Neural progenitor cell (in vitro differentiated cells): ENCODE measurements at regions not wholly inside any gene's neighbourhood (a gene's known extent, or its start where the extent isn't known, plus 50 kb on each side); places are given as distances from the start of the nearest gene placed in this dataset.
A peak's percentile ranks its signal among the peaks of the same experiment; 100 is the strongest.

Experiments used
- DNase-seq: peaks from one replicate; pipeline ENCODE4 v3.0.0-alpha.2; 2016; ENCODE audit warnings: low spot score
- H2AFZ ChIP-seq: fragments of 200-600 bp; sonication (generic); replicated peaks from 2 replicates; pipeline ENCODE4 v1.6.1; 2016; ENCODE audit warnings: antibody characterized with exemption
- H3F3A ChIP-seq: fragments of 200-600 bp; sonication (generic); 2 replicates; pipeline ENCODE4 v1.6.1; 2016; ENCODE audit warnings: antibody characterized with exemption, low read depth
- H3K27ac ChIP-seq: fragments of 200-600 bp; sonication (generic); 2 replicates; pipeline ENCODE4 v1.5.1; 2016; ENCODE audit warnings: mild to moderate bottlenecking
- H3K27me3 ChIP-seq: fragments of 200-600 bp; sonication (generic); 2 replicates; pipeline ENCODE4 v1.6.1; 2016; ENCODE audit warnings: mild to moderate bottlenecking, moderate library complexity
- H3K36me3 ChIP-seq: fragments of 200-600 bp; sonication (generic); 2 replicates; pipeline ENCODE4 v1.5.1; 2016
- H3K4me1 ChIP-seq: fragments of 200-600 bp; sonication (generic); 2 replicates; pipeline ENCODE4 v1.6.1; 2016; ENCODE audit warnings: mixed run types
- H3K4me2 ChIP-seq: fragments of 200-600 bp; sonication (generic); 2 replicates; pipeline ENCODE4 v1.6.1; 2016
- H3K4me3 ChIP-seq: fragments of 200-600 bp; sonication (generic); 2 replicates; pipeline ENCODE4 v1.5.1; 2016
- H3K79me2 ChIP-seq: fragments of 200-600 bp; sonication (generic); 2 replicates; pipeline ENCODE4 v1.6.1; 2016; ENCODE audit warnings: low read depth
- H3K9ac ChIP-seq: fragments of 200-600 bp; sonication (generic); 2 replicates; pipeline ENCODE4 v1.6.1; 2016
- H3K9me3 ChIP-seq: fragments of 200-600 bp; sonication (generic); 2 replicates; pipeline ENCODE4 v1.5.1; 2016; ENCODE audit warnings: low read depth
- H4K20me1 ChIP-seq: fragments of 200-600 bp; sonication (generic); 2 replicates; pipeline ENCODE4 v1.6.1; 2016; ENCODE audit warnings: low read depth
- H3K27ac Mint-ChIP-seq: 3 replicates; pipeline ENCODE4 v1.8.0; 2021; ENCODE audit warnings: mixed read lengths
- H3K27me3 Mint-ChIP-seq: 2 replicates; pipeline ENCODE4 v1.8.0; 2022; ENCODE audit warnings: low read depth, mild to moderate bottlenecking, inconsistent platforms, moderate library complexity, mixed read lengths; ENCODE audit not compliant: insufficient read depth
- H3K36me3 Mint-ChIP-seq: 3 replicates; pipeline ENCODE4 v1.8.0; 2021; ENCODE audit warnings: mixed read lengths
- H3K4me1 Mint-ChIP-seq: 3 replicates; pipeline ENCODE4 v1.8.0; 2021; ENCODE audit warnings: mixed read lengths
- H3K4me3 Mint-ChIP-seq: 3 replicates; pipeline ENCODE4 v1.8.0; 2021; ENCODE audit warnings: mild to moderate bottlenecking, moderate library complexity, mixed read lengths
- H3K9me3 Mint-ChIP-seq: 3 replicates; pipeline ENCODE4 v1.8.0; 2020; ENCODE audit warnings: mixed read lengths
- CTCF ChIP-seq: fragments of 200-600 bp; sonication (generic); IDR thresholded peaks from 2 replicates; pipeline ENCODE4 v1.5.1; 2017; ENCODE audit warnings: antibody characterized with exemption, mild to moderate bottlenecking
- EZH2 ChIP-seq: fragments of 200-600 bp; sonication (generic); IDR thresholded peaks from 2 replicates; pipeline ENCODE4 v1.6.1; 2017; ENCODE audit warnings: antibody characterized with exemption, mild to moderate bottlenecking, moderate library complexity
- EZH2phosphoT487 ChIP-seq: fragments of 200-600 bp; sonication (generic); IDR thresholded peaks from 2 replicates; pipeline ENCODE4 v1.6.1; 2017; ENCODE audit warnings: antibody characterized with exemption

GRCh38 chr4:120348948-120349347 lies 282.3 kb upstream of the MAD2L1 start:
- no peaks in the 10 kb centered on the region for H3F3A ChIP-seq
- TF ChIP-seq EZH2 (no peak), CTCF (no peak), EZH2phosphoT487 (no peak)
- no peaks in the 10 kb centered on the region for H4K20me1 ChIP-seq

GRCh38 chr4:120348521-120348920 lies 281.9 kb upstream of the MAD2L1 start:
- no peak overlapping the region for H3K4me3 Mint-ChIP-seq
- no peaks in the 10 kb centered on the region for H3K4me1 ChIP-seq
- H3K9me3 Mint-ChIP-seq = no peaks in the 10 kb centered on the region
- H2AFZ ChIP-seq = peak overlapping the region; percentile 1
- no peaks in the 10 kb centered on the region for H4K20me1 ChIP-seq
- H3K27ac Mint-ChIP-seq = no peak overlapping the region
- H3K4me3 ChIP-seq = no peak overlapping the region
- no peak overlapping the region for H3K4me2 ChIP-seq
- TF ChIP-seq EZH2phosphoT487 (no peak), EZH2 (no peak), CTCF (no peak)
- no peaks in the 10 kb centered on the region for H3K27me3 Mint-ChIP-seq
- H3F3A ChIP-seq = no peaks in the 10 kb centered on the region
- no peaks in the 10 kb centered on the region for H3K79me2 ChIP-seq
- no peak for DNase-seq
- H3K9me3 ChIP-seq = no peaks in the 10 kb centered on the region
- H3K36me3 Mint-ChIP-seq = no peaks in the 10 kb centered on the region
- H3K36me3 ChIP-seq = no peaks in the 10 kb centered on the region
- no peaks in the 10 kb centered on the region for H3K27me3 ChIP-seq
- H3K9ac ChIP-seq = no peak overlapping the region
- H3K27ac ChIP-seq = no peak overlapping the region
- H3K4me1 Mint-ChIP-seq = peaks cover 6% of the 10 kb centered on the region

More at GRCh38 chr4:120348948-120349347, 282.3 kb upstream of the MAD2L1 start:
- H3K4me1 ChIP-seq = no peaks in the 10 kb centered on the region
- H3K9me3 ChIP-seq = no peaks in the 10 kb centered on the region
- H3K36me3 ChIP-seq = no peaks in the 10 kb centered on the region
- H3K4me2 ChIP-seq = no peak overlapping the region
- H3K36me3 Mint-ChIP-seq = no peaks in the 10 kb centered on the region
- no peaks in the 10 kb centered on the region for H3K9me3 Mint-ChIP-seq
- H3K79me2 ChIP-seq = no peaks in the 10 kb centered on the region
- H3K4me1 Mint-ChIP-seq = peaks cover 6% of the 10 kb centered on the region
- no peaks in the 10 kb centered on the region for H3K27me3 ChIP-seq
- H3K4me3 ChIP-seq = no peak overlapping the region
- no peak overlapping the region for H3K9ac ChIP-seq
- no peak overlapping the region for H3K4me3 Mint-ChIP-seq
- H3K27ac ChIP-seq = no peak overlapping the region
- H2AFZ ChIP-seq = no peak overlapping the region
- DNase-seq = no peak
- no peaks in the 10 kb centered on the region for H3K27me3 Mint-ChIP-seq
- H3K27ac Mint-ChIP-seq = no peak overlapping the region

GRCh38 chr4:120331486-120332370 lies 265.1 kb upstream of the MAD2L1 start:
- H3K9me3 Mint-ChIP-seq = no peaks in the 10 kb centered on the region

More at GRCh38 chr4:120331486-120332370, 265.1 kb upstream of the MAD2L1 start:
- no peak overlapping the region for H3K9ac ChIP-seq
- no peaks in the 10 kb centered on the region for H3K79me2 ChIP-seq
- H3K27ac ChIP-seq = no peak overlapping the region
- H3K27ac Mint-ChIP-seq = no peak overlapping the region
- no peaks in the 10 kb centered on the region for H3K36me3 ChIP-seq
- no peak for DNase-seq
- no peak overlapping the region for H3K4me3 Mint-ChIP-seq
- H3K4me2 ChIP-seq = no peak overlapping the region
- no peak overlapping the region for H3K4me3 ChIP-seq
- H3K27me3 Mint-ChIP-seq = no peaks in the 10 kb centered on the region
- no peaks in the 10 kb centered on the region for H3K9me3 ChIP-seq
- H2AFZ ChIP-seq = no peak overlapping the region
- TF ChIP-seq EZH2 = no peak
- no peak for TF ChIP-seq CTCF
- TF ChIP-seq EZH2phosphoT487 = no peak
- H3F3A ChIP-seq = no peaks in the 10 kb centered on the region
- H4K20me1 ChIP-seq = no peaks in the 10 kb centered on the region
- peaks cover 7% of the 10 kb centered on the region for H3K4me1 Mint-ChIP-seq
- H3K4me1 ChIP-seq = peaks cover 8% of the 10 kb centered on the region
- no peaks in the 10 kb centered on the region for H3K27me3 ChIP-seq
- no peaks in the 10 kb centered on the region for H3K36me3 Mint-ChIP-seq
